ENCODE measurements at regions not wholly inside any gene's neighbourhood (a gene's known extent, or its start where the extent isn't known, plus 50 kb on each side); places are given as distances from the start of the nearest gene placed in this dataset.

DNA sequence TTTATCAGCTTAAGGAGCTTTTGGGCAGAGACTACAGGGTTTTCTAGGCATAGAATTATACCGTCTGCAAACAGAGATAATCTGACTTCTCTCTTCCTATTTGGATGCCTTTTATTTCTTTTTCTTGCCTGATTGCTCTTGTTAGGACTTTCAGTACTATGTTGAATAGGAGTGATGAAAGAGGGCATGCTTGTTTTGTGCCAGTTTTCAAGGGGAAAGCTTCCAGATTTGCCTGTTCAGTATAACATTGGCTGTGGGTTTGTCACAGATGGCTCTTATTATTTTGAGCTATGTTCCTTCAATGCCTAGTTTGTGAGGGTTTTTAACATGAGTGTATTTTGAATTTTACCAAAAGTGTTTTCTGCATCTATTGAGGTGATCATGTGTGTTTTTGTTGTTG, 192.8 kb upstream of the PHACTR1 start:
- dilution Hi-C loops (cut with MboI; ENCODE audit: extremely low pct_ligation_motif_present, low sequenced_read_pairs): no loop called here
- no peak for FAIRE-seq

DNA sequence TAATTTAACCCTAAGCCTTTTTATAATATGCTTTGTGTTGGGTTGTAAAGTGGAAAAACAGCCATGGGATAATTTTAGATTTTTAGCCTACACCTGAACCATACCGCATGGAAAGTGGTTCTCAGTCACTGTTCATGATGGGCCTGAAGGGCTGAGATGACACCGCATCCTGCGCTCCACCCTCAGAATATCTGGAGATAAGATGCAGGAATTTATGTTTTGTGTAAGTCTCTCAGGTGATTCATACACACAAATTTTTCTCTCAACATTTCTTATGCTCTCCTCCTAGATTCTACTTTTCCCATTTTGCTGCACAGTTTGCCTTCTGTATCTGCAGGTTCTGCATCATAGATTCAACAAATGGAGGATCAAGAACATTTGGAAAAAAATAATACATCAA, 191.3 kb upstream of the PHACTR1 start:
- peak; percentile 46 for FAIRE-seq

More for the DNA sequence above, 192.8 kb upstream of the PHACTR1 start:
- H3K4me2 ChIP-seq (ENCODE audit: control insufficient read depth, extremely low read depth, insufficient read depth, low read depth, low read length): no peak overlapping the region
- TF ChIP-seq CTCF (optimal IDR thresholded peaks at IDR 0.05 in 1 of 3, IDR thresholded peaks at IDR 0.05 in 1 of 3, conservative IDR thresholded peaks at IDR 0.05 in 1 of 3; ENCODE audit: extremely low read depth in 1 of 3, insufficient read depth in 2 of 3, low read length in 3 of 3) (no peak), EZH2 (IDR thresholded peaks at IDR 0.05; ENCODE audit: low read length) (no peak)
- no peaks in the 10 kb centered on the region for H3K36me3 ChIP-seq (ENCODE audit: control insufficient read depth in 2 of 2, extremely low read depth in 1 of 2, insufficient read depth in 2 of 2, low read length in 2 of 2)
- no peak for DNase-seq (ENCODE audit: low read depth, low spot score)
- no peak overlapping the region for H3K27ac ChIP-seq (ENCODE audit: control insufficient read depth, insufficient read depth, low read length)
- H3K4me1 ChIP-seq (ENCODE audit: control insufficient read depth, extremely low read depth, insufficient read depth, low read length): no peaks in the 10 kb centered on the region
- no peaks in the 10 kb centered on the region for H3K27me3 ChIP-seq (ENCODE audit: control insufficient read depth, extremely low read depth, insufficient read depth, low read length)
- no peaks in the 10 kb centered on the region for H4K20me1 ChIP-seq (ENCODE audit: control insufficient read depth, extremely low read depth, insufficient read depth, low read length)
- no peaks in the 10 kb centered on the region for H3K9me3 ChIP-seq (ENCODE audit: control insufficient read depth, low read depth, low read length)
- no peaks in the 10 kb centered on the region for H3K9me1 ChIP-seq (ENCODE audit: control insufficient read depth, extremely low read depth, insufficient read depth, low read length)
- no peak overlapping the region for H3K4me3 ChIP-seq (ENCODE audit: control insufficient read depth in 2 of 3, extremely low read depth in 1 of 3, insufficient read depth in 2 of 3, low read depth in 1 of 3, low read length in 3 of 3)
- no peaks in the 10 kb centered on the region for H3K79me2 ChIP-seq (ENCODE audit: control insufficient read depth, insufficient read depth, low read length)
- H3K9ac ChIP-seq (ENCODE audit: control insufficient read depth, extremely low read depth, insufficient read depth, low read length): no peak overlapping the region
- H2AFZ ChIP-seq (ENCODE audit: control insufficient read depth, low read length): no peak overlapping the region

More for the DNA sequence above, 191.3 kb upstream of the PHACTR1 start:
- no peaks in the 10 kb centered on the region for H3K9me3 ChIP-seq (ENCODE audit: control insufficient read depth, low read depth, low read length)
- no peaks in the 10 kb centered on the region for H3K27me3 ChIP-seq (ENCODE audit: control insufficient read depth, extremely low read depth, insufficient read depth, low read length)
- H3K4me1 ChIP-seq (ENCODE audit: control insufficient read depth, extremely low read depth, insufficient read depth, low read length): no peaks in the 10 kb centered on the region
- no peaks in the 10 kb centered on the region for H3K79me2 ChIP-seq (ENCODE audit: control insufficient read depth, insufficient read depth, low read length)
- dilution Hi-C loops (cut with MboI; ENCODE audit: extremely low pct_ligation_motif_present, low sequenced_read_pairs): no loop called here
- H3K9ac ChIP-seq (ENCODE audit: control insufficient read depth, extremely low read depth, insufficient read depth, low read length): no peak overlapping the region
- no peak for DNase-seq (ENCODE audit: low read depth, low spot score)
- no peak overlapping the region for H3K27ac ChIP-seq (ENCODE audit: control insufficient read depth, insufficient read depth, low read length)
- no peaks in the 10 kb centered on the region for H3K9me1 ChIP-seq (ENCODE audit: control insufficient read depth, extremely low read depth, insufficient read depth, low read length)
- no peaks in the 10 kb centered on the region for H3K36me3 ChIP-seq (ENCODE audit: control insufficient read depth in 2 of 2, extremely low read depth in 1 of 2, insufficient read depth in 2 of 2, low read length in 2 of 2)
- no peak overlapping the region for H3K4me3 ChIP-seq (ENCODE audit: control insufficient read depth in 2 of 3, extremely low read depth in 1 of 3, insufficient read depth in 2 of 3, low read depth in 1 of 3, low read length in 3 of 3)
- no peaks in the 10 kb centered on the region for H4K20me1 ChIP-seq (ENCODE audit: control insufficient read depth, extremely low read depth, insufficient read depth, low read length)
- TF ChIP-seq CTCF (optimal IDR thresholded peaks at IDR 0.05 in 1 of 3, IDR thresholded peaks at IDR 0.05 in 1 of 3, conservative IDR thresholded peaks at IDR 0.05 in 1 of 3; ENCODE audit: extremely low read depth in 1 of 3, insufficient read depth in 2 of 3, low read length in 3 of 3) (no peak), EZH2 (IDR thresholded peaks at IDR 0.05; ENCODE audit: low read length) (no peak)
- H2AFZ ChIP-seq (ENCODE audit: control insufficient read depth, low read length): no peak overlapping the region
- no peak overlapping the region for H3K4me2 ChIP-seq (ENCODE audit: control insufficient read depth, extremely low read depth, insufficient read depth, low read depth, low read length)
